Iris pigment epithelial cell (primary cell): ENCODE measurements at regions not wholly inside any gene's neighbourhood (a gene's known extent, or its start where the extent isn't known, plus 50 kb on each side); places are given as distances from the start of the nearest gene placed in this dataset.
A peak's percentile ranks its signal among the peaks of the same experiment; 100 is the strongest.
"Not testable (repeated sequence)": the region's sequence is repeated elsewhere in the genome, so short reads cannot be mapped to it uniquely, and the experiment has no call there.

Source experiments
- DNase-seq: peaks from one replicate; pipeline ENCODE4 v3.0.0-alpha.2; 2011; ENCODE audit warnings: low read depth

- not testable (repeated sequence) for DNase-seq
Measured at GRCh38 chr10:76815505-76815904, 822.1 kb downstream of the KCNMA1 start.

- DNase-seq = no peak
Measured at GRCh38 chr10:76811430-76811829, 826.2 kb downstream of the KCNMA1 start.

GRCh38 chr10:76788452-76788811 lies 849.2 kb downstream of the KCNMA1 start:
- no peak for DNase-seq

GRCh38 chr10:76787746-76788451 lies 849.7 kb downstream of the KCNMA1 start:
- no peak for DNase-seq

GRCh38 chr10:76786504-76787072 lies 851.0 kb downstream of the KCNMA1 start:
- no peak for DNase-seq

GRCh38 chr10:76784076-76784475 lies 853.5 kb downstream of the KCNMA1 start:
- no peak for DNase-seq

GRCh38 chr10:76779796-76780301 lies 857.8 kb downstream of the KCNMA1 start:
- DNase-seq = no peak

- DNase-seq = peak; percentile 40
Measured at GRCh38 chr10:76778914-76779795, 858.5 kb downstream of the KCNMA1 start.

- DNase-seq = no peak
Measured at GRCh38 chr10:76774987-76775603, 862.5 kb downstream of the KCNMA1 start.

- no peak for DNase-seq
Measured at GRCh38 chr10:76769582-76769981, 868.0 kb downstream of the KCNMA1 start.

GRCh38 chr10:76769161-76769560 lies 868.4 kb downstream of the KCNMA1 start:
- DNase-seq = no peak

- DNase-seq = no peak
Measured at GRCh38 chr10:76766682-76767081, 870.9 kb downstream of the KCNMA1 start.

GRCh38 chr10:76764921-76765320 lies 872.7 kb downstream of the KCNMA1 start:
- DNase-seq = not testable (repeated sequence)

GRCh38 chr10:76764177-76764576 lies 873.4 kb downstream of the KCNMA1 start:
- DNase-seq = no peak

- no peak for DNase-seq
Measured at GRCh38 chr10:76763376-76763775, 874.2 kb downstream of the KCNMA1 start.

- DNase-seq = no peak
Measured at GRCh38 chr10:76759681-76760080, 877.9 kb downstream of the KCNMA1 start.

GRCh38 chr10:76743169-76743568 lies 894.4 kb downstream of the KCNMA1 start:
- no peak for DNase-seq

- no peak for DNase-seq
Measured at GRCh38 chr10:76740514-76740913, 897.1 kb downstream of the KCNMA1 start.

- no peak for DNase-seq
Measured at GRCh38 chr10:76738991-76739390, 898.6 kb downstream of the KCNMA1 start.

GRCh38 chr10:76736815-76737618 lies 900.6 kb downstream of the KCNMA1 start:
- no peak for DNase-seq

GRCh38 chr10:76736392-76736791 lies 901.2 kb downstream of the KCNMA1 start:
- DNase-seq = no peak
